HG02970 (cell line): ENCODE measurements at regions not wholly inside any gene's neighbourhood (a gene's known extent, or its start where the extent isn't known, plus 50 kb on each side); places are given as distances from the start of the nearest gene placed in this dataset.

Source experiments
- ATAC-seq: cut with Tn5 transposase; IDR thresholded peaks from one replicate; pipeline ENCODE4 v1.9.1; 2021; ENCODE audit warnings: mild to moderate bottlenecking, moderate library complexity, moderate number of reproducible peaks; ENCODE audit not compliant: unreplicated experiment, low FRiP score

DNA sequence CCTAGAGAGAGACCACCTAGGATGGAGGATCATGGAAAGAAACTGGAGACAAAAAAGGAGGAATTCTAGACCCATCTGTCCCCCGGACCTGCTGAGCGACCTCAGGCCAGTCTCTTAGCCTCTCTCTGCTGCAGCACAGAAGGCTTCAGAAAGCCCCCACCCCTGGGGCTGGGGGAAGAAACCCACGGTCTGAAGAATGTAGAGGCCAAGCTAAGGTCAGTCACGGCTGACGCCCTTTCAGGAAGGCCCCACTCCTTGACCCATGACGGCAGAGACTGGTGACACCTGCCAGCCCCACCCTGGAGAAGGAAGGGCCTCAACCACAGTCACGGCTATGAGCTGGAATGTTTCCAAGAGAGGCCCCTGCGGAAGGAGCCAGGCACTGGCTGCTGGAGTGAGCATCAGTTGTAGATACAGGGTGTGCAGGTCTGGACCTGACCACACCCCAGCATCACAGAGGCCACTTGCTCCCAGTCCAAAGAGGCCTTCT, 120.5 kb upstream of the BOD1 start:
- ATAC-seq: peak; percentile 67

DNA sequence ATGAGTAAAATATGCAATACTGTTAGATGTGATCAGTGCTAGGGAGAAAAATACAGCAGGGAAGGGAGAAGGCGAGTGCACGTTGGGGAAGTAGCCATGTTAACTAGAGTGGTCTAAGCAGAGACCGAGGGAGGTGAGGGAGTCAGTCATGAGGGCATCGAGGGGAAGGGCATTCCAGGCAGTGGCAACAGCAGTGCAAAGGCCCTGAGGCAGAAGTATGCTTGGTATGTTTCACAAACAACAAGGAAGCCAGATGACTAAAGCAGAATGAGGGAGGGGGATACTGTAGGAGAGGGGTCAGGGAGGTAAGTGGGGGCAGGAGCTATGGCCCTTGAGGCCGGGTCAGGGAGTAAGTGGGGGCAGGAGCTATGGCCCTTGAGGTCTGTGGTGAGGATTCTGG, 123.3 kb upstream of the BOD1 start:
- ATAC-seq: no peak

GRCh38 chr5:173740400-173740799, 124.0 kb upstream of the BOD1 start:
- ATAC-seq: no peak

DNA sequence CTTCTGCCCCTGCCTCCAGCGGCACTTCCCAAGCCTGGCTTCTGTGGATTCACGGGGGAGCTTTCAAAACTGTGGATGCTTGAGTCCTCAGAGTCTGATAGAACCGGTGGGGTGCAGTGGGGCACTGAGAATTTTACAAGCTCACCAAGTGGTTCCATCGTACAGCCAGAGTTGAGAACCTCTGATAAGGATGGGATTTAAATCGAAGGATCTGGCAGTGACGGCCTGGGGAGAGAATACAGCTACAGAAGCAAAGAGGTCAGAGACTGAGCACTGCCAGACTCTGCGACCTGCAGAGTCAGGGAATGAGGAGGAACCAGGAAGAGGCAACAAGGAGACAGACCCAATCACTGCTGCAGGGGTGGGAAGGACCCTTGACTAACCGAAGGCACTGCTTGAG, 124.6 kb upstream of the BOD1 start:
- ATAC-seq: no peak

DNA sequence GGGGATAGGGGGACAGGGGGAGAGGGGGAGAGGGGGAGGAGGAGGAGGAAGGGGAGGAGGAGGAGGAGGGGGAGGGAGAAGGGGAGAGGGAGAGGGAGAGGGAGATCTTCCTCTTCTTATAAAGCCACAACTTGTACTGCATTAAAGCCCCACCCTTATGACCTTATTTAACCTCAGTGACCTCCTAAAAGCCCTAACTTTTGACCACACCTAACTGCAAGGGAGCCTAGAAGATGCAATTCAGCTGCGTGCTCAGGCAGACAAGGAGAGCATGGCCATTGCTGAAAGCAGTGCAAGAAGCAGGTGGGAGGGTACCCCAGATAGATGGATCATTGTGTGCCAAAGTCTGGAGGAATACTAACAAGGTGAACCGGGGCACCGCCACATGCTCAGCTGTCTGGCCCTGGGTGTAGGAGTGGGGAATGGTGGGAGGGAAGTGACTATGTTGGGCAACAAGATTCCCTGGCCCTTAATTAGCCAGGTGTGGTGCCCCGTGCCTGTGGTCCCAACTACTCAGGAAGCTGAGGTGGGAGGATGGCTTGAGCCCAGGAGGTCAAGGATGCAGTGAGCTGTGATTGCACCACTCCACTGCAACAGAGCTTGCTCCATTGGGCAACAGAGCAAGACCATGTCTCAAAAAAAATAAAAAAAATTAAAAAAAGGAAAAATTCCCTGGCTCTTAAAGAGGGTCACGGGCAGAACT, 125.4 kb upstream of the BOD1 start:
- ATAC-seq: no peak

DNA sequence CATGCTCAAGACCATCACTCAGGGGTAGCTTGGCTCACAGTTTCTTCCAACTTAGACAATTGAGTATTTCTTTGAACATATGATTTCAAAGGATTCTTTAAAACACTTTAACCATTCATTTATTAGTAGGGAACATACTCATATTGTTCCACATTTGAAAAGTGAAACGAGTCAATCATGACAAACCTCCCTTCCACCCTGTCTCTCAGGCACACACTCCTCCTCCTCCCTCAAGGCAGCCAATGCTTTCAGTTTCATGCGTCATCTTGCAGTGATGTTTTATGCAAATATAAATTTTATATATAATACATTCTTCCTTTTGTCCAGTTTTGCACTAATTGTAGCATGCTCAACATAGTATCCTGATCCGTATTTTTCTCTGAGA, 126.0 kb upstream of the BOD1 start:
- ATAC-seq: peak; percentile 64

DNA sequence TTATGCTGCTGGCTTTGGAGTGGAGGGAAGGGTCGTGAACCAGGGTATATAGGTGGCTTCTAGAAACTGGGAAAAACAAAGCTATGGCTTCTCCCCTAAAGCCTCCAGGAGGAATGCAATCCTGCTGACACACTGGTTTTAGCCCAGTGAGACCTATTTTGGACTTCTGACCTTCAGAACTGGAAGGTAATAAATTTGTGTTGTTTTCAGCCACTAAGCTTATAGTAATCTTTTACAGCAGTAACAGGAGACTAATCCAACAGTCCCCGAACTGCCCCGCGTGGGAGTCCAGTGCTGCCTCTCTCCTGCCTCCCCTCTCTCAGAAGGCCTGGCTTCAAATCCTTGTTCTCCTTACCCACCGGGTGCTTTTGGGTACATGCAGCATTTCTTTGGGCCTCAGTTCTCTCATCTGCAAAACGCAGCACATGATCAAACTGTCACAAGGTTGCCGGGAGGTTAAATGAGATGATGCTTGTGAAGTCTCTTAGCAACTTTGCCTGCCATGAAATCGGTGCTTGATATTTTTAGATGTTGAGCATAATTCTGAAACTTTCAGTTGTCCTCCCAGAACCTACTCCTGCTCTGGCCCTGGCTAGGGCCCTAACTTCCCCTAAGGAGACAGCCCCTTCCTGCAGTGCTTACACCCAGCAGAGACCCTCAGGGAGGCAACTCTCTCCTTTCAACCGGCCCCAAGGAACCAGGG, 127.3 kb upstream of the BOD1 start:
- no peak for ATAC-seq

GRCh38 chr5:173744551-173744950, 128.1 kb upstream of the BOD1 start:
- ATAC-seq: no peak

- ATAC-seq: no peak
Observed at GRCh38 chr5:173745123-173745522, 128.7 kb upstream of the BOD1 start.

GRCh38 chr5:173745557-173745956, 129.1 kb upstream of the BOD1 start:
- ATAC-seq: no peak

- no peak for ATAC-seq
Observed at GRCh38 chr5:173746047-173746646, 129.7 kb upstream of the BOD1 start.

- ATAC-seq: no peak
Observed at GRCh38 chr5:173747876-173748275, 131.4 kb upstream of the BOD1 start.

GRCh38 chr5:173750538-173751265, 134.3 kb upstream of the BOD1 start:
- no peak for ATAC-seq

DNA sequence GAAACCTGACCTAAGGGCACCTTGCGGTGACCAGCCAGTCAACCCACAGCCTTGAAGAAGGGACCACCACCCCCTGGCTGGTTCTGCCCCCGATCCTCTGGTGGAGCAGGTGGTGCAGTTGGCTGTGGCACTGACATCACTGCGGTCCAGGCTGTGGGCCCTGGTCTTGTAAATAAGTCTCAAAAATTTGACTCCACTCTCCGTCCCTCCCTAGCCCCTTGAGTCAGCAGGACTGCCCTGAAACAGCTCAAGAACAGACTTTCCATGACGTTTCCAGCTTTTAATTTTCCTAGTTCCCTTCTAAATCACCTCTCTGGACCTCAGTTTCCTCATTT, 134.8 kb upstream of the BOD1 start:
- ATAC-seq: no peak

DNA sequence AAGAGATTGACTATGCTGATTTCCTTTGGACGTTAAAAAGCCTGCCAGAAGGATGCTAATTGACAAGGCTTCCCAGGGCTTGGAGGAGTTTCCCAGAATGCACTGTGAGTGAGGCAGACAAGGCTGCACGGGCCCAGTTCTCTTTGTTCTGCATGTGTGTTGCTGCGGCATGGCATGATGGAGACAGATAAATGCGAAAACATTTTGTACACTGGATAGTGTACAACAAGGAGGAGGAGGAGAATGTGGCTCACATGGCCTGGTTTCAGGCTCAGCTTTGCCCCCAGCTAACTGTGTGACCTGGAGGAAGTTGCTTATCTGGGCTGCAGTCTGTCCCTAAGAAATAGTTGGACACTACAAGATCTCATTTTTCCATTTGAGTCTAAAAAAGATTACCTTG, 135.5 kb upstream of the CPEB4 start:
- ATAC-seq: no peak

DNA sequence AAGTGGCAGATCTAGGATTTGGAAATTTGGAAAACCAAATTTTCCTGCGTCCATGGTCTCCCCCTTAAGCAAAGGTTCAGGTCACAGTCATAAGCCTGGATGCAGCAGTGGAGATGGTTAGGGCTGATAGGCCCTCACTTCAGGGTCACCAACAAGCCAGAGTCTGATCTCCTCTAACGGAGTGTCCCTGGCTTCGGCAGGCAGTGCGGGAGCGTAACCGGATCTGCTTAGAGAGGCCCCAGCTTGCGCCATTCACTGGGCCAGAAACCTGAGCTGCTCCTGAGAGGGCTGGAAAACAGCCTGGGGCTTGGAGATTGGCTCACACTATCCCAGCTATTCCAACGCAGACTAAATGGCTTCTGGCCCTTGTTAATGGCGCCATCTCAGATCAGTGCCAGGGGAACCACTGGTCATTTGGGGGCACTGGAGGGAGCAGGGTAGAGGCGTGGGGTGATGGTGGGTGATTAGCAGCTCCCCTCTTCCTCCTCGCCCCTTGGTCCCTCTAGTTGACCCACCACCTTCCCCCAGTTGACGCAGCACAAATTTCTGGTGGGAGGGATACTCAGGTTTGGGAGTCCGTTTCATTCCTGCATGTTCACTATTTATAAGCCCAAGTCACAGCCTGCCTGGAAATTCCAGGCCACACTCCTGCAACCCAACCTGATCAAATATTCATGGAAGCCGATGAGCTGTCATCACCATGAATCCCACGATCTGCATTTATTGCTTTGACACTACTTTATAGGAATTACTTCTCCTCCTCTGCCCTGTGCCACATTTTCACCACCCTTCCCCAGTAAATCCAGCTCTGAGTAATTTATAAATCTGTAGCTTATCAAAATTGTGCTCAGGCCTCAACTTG, 134.6 kb upstream of the CPEB4 start:
- ATAC-seq: no peak

- no peak for ATAC-seq
Observed at GRCh38 chr5:173755319-173755718, 132.8 kb upstream of the CPEB4 start.

GRCh38 chr5:173757403-173758209, 130.5 kb upstream of the CPEB4 start:
- no peak for ATAC-seq

GRCh38 chr5:173758676-173759075, 129.5 kb upstream of the CPEB4 start:
- no peak for ATAC-seq
